ENCODE measurements at regions not wholly inside any gene's neighbourhood (a gene's known extent, or its start where the extent isn't known, plus 50 kb on each side); places are given as distances from the start of the nearest gene placed in this dataset.
"Not testable (repeated sequence)": the region's sequence is repeated elsewhere in the genome, so short reads cannot be mapped to it uniquely, and the experiment has no call there.

DNA sequence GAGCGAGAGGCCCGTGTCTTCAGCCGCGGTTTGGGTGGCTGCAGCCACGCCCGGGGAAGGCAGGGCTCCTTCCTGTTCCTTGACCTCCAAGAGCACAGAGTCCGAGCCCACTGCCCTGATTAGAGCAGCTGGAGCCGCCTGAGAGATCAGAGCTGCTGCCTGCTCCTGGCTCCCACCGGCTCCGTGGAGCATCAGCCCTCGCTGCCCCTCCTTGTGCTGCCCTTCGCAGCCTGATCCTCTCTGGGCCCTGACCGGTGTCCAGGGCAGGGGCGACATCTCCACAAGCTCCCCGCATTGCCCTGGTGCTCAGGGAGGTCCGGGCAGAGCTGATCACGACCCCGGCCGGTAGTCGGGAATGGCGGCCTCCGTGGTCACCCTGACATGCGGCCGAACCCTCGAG is 365.3 kb downstream of the TP53TG3F start:
- TF ChIP-seq ELF1 (IDR thresholded peaks at IDR 0.05; ENCODE audit: borderline replicate concordance, low read depth); EZH2phosphoT487 (IDR thresholded peaks at IDR 0.05; ENCODE audit: borderline replicate concordance); CEBPB (IDR thresholded peaks at IDR 0.05; ENCODE audit: low read depth); SP1 (IDR thresholded peaks at IDR 0.05; ENCODE audit: low read depth); SIN3A (IDR thresholded peaks at IDR 0.05; ENCODE audit: low read depth); EZH2 (IDR thresholded peaks at IDR 0.05); YY1 (IDR thresholded peaks at IDR 0.05; ENCODE audit: extremely low read depth, insufficient replicate concordance, low read depth, low read length); POLR2A (IDR thresholded peaks at IDR 0.05; ENCODE audit: borderline replicate concordance, extremely low read depth, insufficient read depth, insufficient read length): not testable (repeated sequence)
- TF ChIP-seq, protein P1, sequence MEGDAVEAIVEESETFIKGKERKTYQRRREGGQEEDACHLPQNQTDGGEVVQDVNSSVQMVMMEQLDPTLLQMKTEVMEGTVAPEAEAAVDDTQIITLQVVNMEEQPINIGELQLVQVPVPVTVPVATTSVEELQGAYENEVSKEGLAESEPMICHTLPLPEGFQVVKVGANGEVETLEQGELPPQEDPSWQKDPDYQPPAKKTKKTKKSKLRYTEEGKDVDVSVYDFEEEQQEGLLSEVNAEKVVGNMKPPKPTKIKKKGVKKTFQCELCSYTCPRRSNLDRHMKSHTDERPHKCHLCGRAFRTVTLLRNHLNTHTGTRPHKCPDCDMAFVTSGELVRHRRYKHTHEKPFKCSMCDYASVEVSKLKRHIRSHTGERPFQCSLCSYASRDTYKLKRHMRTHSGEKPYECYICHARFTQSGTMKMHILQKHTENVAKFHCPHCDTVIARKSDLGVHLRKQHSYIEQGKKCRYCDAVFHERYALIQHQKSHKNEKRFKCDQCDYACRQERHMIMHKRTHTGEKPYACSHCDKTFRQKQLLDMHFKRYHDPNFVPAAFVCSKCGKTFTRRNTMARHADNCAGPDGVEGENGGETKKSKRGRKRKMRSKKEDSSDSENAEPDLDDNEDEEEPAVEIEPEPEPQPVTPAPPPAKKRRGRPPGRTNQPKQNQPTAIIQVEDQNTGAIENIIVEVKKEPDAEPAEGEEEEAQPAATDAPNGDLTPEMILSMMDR (IDR thresholded peaks at IDR 0.05 in 2 of 3, conservative IDR thresholded peaks at IDR 0.05 in 1 of 3; ENCODE audit: borderline replicate concordance in 1 of 3, insufficient read depth in 1 of 3, low read depth in 2 of 3, low read length in 2 of 3): not testable (repeated sequence)

All from HCT116 (cell line).